ENCODE measurements at regions not wholly inside any gene's neighbourhood (a gene's known extent, or its start where the extent isn't known, plus 50 kb on each side); places are given as distances from the start of the nearest gene placed in this dataset.

DNA sequence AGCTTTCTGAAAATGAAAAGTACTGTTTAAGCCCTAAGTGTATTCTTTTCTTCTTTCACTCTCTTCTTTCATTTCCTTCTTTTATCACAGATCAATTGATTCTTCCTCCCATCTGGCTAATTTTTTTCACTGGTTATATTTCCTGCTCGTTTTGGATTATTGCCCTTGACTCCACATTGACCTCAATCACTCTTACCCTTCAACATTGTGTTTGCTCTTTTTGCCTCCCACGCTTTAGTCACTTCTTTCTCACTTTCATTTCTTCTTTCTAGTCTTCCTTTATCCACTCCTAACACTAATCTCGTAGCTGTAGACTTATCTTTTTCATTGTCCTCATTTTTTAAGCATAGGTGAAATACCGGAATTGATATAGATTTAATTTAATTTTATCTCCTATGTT, 320.3 kb upstream of the VRK2 start:
- DNase-seq (ENCODE audit: low spot score in 2 of 2) (no peak), ATAC-seq (no peak)
- Mint-ChIP-seq H3K36me3 (no peaks in the 10 kb centered on the region), H3K27ac (no peak overlapping the region), H3K9me3 (no peaks in the 10 kb centered on the region)

DNA sequence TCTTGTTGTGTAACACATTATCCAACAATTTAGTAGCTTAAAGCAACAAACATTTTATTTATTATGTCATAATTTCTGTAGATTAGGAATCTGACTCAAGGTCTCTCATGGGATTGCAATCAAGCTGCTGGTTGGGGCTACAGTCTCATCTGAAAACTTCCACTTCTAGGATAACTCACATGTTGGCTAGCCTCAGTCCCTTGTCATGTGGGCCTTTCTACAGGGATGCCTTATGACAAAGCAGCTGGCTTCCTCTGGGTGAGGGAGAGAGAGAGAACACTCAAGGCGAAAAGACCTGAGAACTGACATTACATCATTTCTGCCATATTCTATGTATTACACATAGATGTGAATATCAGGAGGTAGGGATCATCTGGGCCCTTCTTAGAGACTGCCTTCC, 317.9 kb upstream of the VRK2 start:
- no peak overlapping the region for H3K27ac Mint-ChIP-seq
- DNase-seq (ENCODE audit: low spot score in 2 of 2), result no peak

DNA sequence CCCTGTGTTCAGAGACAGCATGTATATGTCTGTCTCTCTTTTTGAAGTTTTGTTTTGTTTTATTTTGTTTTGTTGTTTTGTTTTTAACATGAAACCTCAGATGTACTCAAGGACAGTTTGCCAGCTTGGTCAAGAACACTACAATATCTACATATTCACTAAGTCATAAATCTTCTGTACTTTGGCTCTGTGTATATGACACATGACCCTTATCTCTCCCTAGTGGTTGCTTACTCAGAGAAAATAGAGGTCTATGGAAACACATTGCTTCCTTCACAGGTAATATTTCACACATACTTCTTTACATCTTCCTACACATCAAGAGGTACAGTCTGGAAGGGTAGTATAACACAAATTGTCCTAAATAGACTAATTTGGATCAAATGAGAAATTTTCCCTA, 312.6 kb upstream of the VRK2 start:
- DNase-seq (ENCODE audit: low spot score in 2 of 2), result no peak
- Mint-ChIP-seq H3K9me3 (peaks cover 3 to 4% of the 10 kb centered on the region in 2 donors), H3K27ac (no peak overlapping the region), H3K36me3 (no peaks in the 10 kb centered on the region)
- no peak for ATAC-seq

More for the DNA sequence above, 317.9 kb upstream of the VRK2 start:
- H3K36me3 Mint-ChIP-seq, result no peaks in the 10 kb centered on the region
- ATAC-seq, result no peak
- H3K9me3 Mint-ChIP-seq, result no peaks in the 10 kb centered on the region

GRCh38 chr2:57740891-57741290, 305.7 kb upstream of the VRK2 start:
- Mint-ChIP-seq H3K36me3 (no peaks in the 10 kb centered on the region), H3K27ac (no peak overlapping the region), H3K9me3 (no peaks in the 10 kb centered on the region)
- DNase-seq (ENCODE audit: low spot score in 2 of 2) (no peak), ATAC-seq (no peak)

DNA sequence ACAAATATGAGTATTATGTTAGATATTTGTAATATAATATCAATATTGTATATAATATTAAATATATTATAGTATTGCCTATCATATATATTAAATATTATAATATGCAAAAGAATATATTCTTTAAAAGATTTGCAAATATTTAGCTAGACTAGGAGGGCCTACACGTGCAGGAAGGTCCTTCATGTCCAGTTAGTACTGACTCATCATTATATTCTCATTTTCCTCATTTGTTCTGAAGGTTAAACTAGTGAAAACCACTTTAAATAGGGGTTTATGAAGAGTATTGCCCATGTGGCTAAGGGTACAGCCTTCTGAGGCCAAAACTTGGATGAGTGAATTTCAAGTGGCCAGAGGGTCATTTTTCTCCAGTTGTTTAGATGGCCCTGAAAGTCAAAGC, 293.0 kb upstream of the VRK2 start:
- ATAC-seq, result no peak
- H3K9me3 Mint-ChIP-seq, result no peaks in the 10 kb centered on the region
- no peaks in the 10 kb centered on the region for H3K36me3 Mint-ChIP-seq
- no peak overlapping the region for H3K27ac Mint-ChIP-seq
- DNase-seq (ENCODE audit: low spot score in 2 of 2), result no peak

DNA sequence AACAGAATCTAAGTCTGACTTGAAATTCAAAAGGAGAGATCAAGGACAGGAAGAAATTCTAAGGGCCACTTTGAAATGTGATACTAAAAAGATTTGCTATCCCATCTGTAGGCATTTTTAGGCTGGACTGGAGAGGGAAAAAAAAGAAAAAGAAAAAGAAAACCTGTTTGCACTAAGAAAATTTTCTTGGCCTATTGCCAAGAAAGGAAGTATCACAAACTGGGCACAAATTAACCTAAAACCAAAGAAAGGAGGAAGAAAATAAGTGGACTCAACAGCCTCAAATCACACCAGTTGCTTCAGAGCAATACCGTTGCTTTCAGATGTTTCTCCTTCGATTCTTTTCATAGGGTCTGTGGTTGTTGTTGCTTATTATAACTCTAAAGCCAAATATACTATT, 287.9 kb upstream of the VRK2 start:
- Mint-ChIP-seq H3K36me3 (no peaks in the 10 kb centered on the region), H3K27ac (no peak overlapping the region)

DNA sequence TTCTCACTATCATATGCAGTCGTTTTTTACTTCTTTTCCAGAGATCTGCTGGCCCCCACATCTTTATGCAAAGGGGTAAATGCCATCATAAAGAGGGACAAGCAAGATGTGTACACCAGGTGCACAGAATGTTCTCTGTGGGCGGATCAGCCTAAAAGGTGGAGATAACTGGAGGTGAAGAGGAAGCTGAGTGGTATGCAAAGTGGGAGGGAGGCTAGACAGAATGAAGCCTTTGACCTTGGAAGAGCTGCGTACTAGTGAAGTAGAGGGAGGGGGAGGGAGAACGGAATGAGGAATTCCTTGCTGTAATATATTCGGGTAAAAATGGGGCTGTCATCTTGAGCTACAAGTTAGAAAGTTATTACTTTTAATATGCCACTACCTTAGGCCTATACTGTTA, 287.5 kb upstream of the VRK2 start:
- DNase-seq (ENCODE audit: low spot score in 2 of 2) (no peak), ATAC-seq (no peak)
- Mint-ChIP-seq H3K27ac (no peak overlapping the region), H3K9me3 (no peaks in the 10 kb centered on the region), H3K36me3 (no peaks in the 10 kb centered on the region)

More for the DNA sequence above, 287.9 kb upstream of the VRK2 start:
- ATAC-seq (no peak), DNase-seq (ENCODE audit: low spot score in 2 of 2) (no peak)
- H3K9me3 Mint-ChIP-seq, result no peaks in the 10 kb centered on the region

- DNase-seq (ENCODE audit: low spot score in 2 of 2) (peak; percentile 68 to 84), ATAC-seq (peak; percentile 97 to 98)
- no peak overlapping the region for H3K27ac Mint-ChIP-seq
- no peaks in the 10 kb centered on the region for H3K36me3 Mint-ChIP-seq
- H3K9me3 Mint-ChIP-seq, result no peaks in the 10 kb centered on the region
Observed at GRCh38 chr2:57759822-57760300, 286.7 kb upstream of the VRK2 start.

GRCh38 chr2:57760381-57760801, 286.2 kb upstream of the VRK2 start:
- ATAC-seq (no peak), DNase-seq (ENCODE audit: low spot score in 2 of 2) (no peak)
- Mint-ChIP-seq H3K9me3 (no peaks in the 10 kb centered on the region), H3K27ac (no peak overlapping the region), H3K36me3 (no peaks in the 10 kb centered on the region)

DNA sequence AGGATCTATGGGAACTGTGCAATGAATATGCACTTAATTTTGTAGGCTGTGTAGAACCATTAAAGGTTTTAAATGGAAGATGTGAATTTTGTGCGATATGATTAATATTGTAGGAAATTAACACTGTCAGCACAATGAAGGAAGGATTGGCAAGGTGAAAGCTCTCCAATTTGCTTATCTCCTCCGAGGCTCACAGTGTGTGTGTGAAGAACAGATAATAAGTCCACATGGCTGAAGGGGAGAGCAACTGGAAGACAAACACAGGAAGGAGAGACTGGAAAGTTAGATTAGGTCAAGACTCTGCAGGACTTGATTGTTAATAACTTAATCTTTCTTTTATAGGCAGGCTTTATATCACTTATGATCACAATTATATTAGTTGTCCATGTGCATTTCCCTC, 269.7 kb upstream of the VRK2 start:
- H3K36me3 Mint-ChIP-seq, result no peaks in the 10 kb centered on the region
- DNase-seq (ENCODE audit: low spot score in 2 of 2) (no peak), ATAC-seq (no peak)
- H3K27ac Mint-ChIP-seq, result no peak overlapping the region
- no peaks in the 10 kb centered on the region for H3K9me3 Mint-ChIP-seq

GRCh38 chr2:57782587-57782986, 264.0 kb upstream of the VRK2 start:
- H3K36me3 Mint-ChIP-seq, result no peaks in the 10 kb centered on the region
- H3K9me3 Mint-ChIP-seq, result no peaks in the 10 kb centered on the region
- DNase-seq (ENCODE audit: low spot score in 2 of 2) (no peak), ATAC-seq (no peak)
- no peak overlapping the region for H3K27ac Mint-ChIP-seq

- Mint-ChIP-seq H3K27ac (no peak overlapping the region), H3K36me3 (no peaks in the 10 kb centered on the region)
- ATAC-seq, result no peak
Observed at GRCh38 chr2:57793310-57793709, 253.3 kb upstream of the VRK2 start.

GRCh38 chr2:57796527-57796926, 250.1 kb upstream of the VRK2 start:
- H3K36me3 Mint-ChIP-seq, result no peaks in the 10 kb centered on the region
- ATAC-seq, result no peak
- H3K27ac Mint-ChIP-seq, result no peak overlapping the region
- peaks cover under 1 to 3% of the 10 kb centered on the region in 2 donors for H3K9me3 Mint-ChIP-seq
- DNase-seq (ENCODE audit: low spot score in 2 of 2), result no peak

More at GRCh38 chr2:57793310-57793709, 253.3 kb upstream of the VRK2 start:
- DNase-seq (ENCODE audit: low spot score in 2 of 2), result no peak
- no peaks in the 10 kb centered on the region for H3K9me3 Mint-ChIP-seq

GRCh38 chr2:57798346-57798745, 248.3 kb upstream of the VRK2 start:
- H3K9me3 Mint-ChIP-seq, result peaks cover 3 to 5% of the 10 kb centered on the region in 2 donors
- H3K27ac Mint-ChIP-seq, result no peak overlapping the region
- DNase-seq (ENCODE audit: low spot score in 2 of 2) (no peak), ATAC-seq (no peak)
- peaks cover 0 to 4% of the 10 kb centered on the region in 2 donors for H3K36me3 Mint-ChIP-seq

GRCh38 chr2:57802243-57802642, 244.4 kb upstream of the VRK2 start:
- no peak for DNase-seq (ENCODE audit: low spot score in 2 of 2)
- ATAC-seq, result no peak
- Mint-ChIP-seq H3K9me3 (peaks cover 3 to 5% of the 10 kb centered on the region in 2 donors), H3K36me3 (peaks cover 0 to 4% of the 10 kb centered on the region in 2 donors), H3K27ac (no peak overlapping the region)

- no peak overlapping the region for H3K27ac Mint-ChIP-seq
- ATAC-seq, result no peak
- peaks cover 0 to 5% of the 10 kb centered on the region in 2 donors for H3K9me3 Mint-ChIP-seq
- H3K36me3 Mint-ChIP-seq, result peaks cover 0 to 4% of the 10 kb centered on the region in 2 donors
- no peak for DNase-seq (ENCODE audit: low spot score in 2 of 2)
Observed at GRCh38 chr2:57804971-57805370, 241.6 kb upstream of the VRK2 start.

- peaks cover 0 to 5% of the 10 kb centered on the region in 2 donors for H3K9me3 Mint-ChIP-seq
- no peak overlapping the region for H3K27ac Mint-ChIP-seq
- peaks cover 0 to 4% of the 10 kb centered on the region in 2 donors for H3K36me3 Mint-ChIP-seq
- ATAC-seq (no peak), DNase-seq (ENCODE audit: low spot score in 2 of 2) (no peak)
Observed at GRCh38 chr2:57806449-57806968, 240.1 kb upstream of the VRK2 start.

GRCh38 chr2:57809230-57809629, 237.4 kb upstream of the VRK2 start:
- no peak for ATAC-seq
- no peaks in the 10 kb centered on the region for H3K36me3 Mint-ChIP-seq
- H3K9me3 Mint-ChIP-seq, result no peaks in the 10 kb centered on the region

GRCh38 chr2:57821088-57821487, 225.5 kb upstream of the VRK2 start:
- Mint-ChIP-seq H3K9me3 (no peaks in the 10 kb centered on the region), H3K27ac (no peak overlapping the region), H3K36me3 (no peaks in the 10 kb centered on the region)
- DNase-seq (ENCODE audit: low spot score in 2 of 2) (no peak), ATAC-seq (no peak)

More at GRCh38 chr2:57809230-57809629, 237.4 kb upstream of the VRK2 start:
- no peak overlapping the region for H3K27ac Mint-ChIP-seq
- DNase-seq (ENCODE audit: low spot score in 2 of 2), result no peak

Measured in activated naive CD4-positive, alpha-beta T cell treated with anti-CD3 and anti-CD28 coated beads, Interleukin-2, amount 50 U/mL, for 72 hours (primary cell).